Stomach (tissue), 4 donors: ENCODE measurements at regions not wholly inside any gene's neighbourhood (a gene's known extent, or its start where the extent isn't known, plus 50 kb on each side); places are given as distances from the start of the nearest gene placed in this dataset.

Experiments
- POLR2A ChIP-seq, 4 donors: fragments of 450-650 bp; IDR thresholded peaks; one replicate each; pipeline ENCODE4 v1.6.1; 2016; ENCODE audit warnings: antibody characterized with exemption in 4 of 4, control low read depth in 2 of 4, mild to moderate bottlenecking in 1 of 4, moderate library complexity in 1 of 4
- POLR2AphosphoS5 ChIP-seq, 3 donors: sonication (generic); formaldehyde crosslinking; IDR thresholded peaks; one replicate each; pipeline ENCODE4 v1.6.1; 2016; ENCODE audit warnings: antibody characterized with exemption in 3 of 3
- TF ChIP-seq, protein P1 (sequence below), 7 experiments: fragments of 450-650 bp in 4 of 7; fragments of 200-600 bp in 3 of 7; sonication (generic) in 3 of 7; IDR thresholded peaks; one replicate each; pipeline ENCODE4 v1.5.1; 2016 to 2019; ENCODE audit warnings: antibody characterized with exemption in 7 of 7, control low read depth in 2 of 7, mild to moderate bottlenecking in 1 of 7

DNA sequence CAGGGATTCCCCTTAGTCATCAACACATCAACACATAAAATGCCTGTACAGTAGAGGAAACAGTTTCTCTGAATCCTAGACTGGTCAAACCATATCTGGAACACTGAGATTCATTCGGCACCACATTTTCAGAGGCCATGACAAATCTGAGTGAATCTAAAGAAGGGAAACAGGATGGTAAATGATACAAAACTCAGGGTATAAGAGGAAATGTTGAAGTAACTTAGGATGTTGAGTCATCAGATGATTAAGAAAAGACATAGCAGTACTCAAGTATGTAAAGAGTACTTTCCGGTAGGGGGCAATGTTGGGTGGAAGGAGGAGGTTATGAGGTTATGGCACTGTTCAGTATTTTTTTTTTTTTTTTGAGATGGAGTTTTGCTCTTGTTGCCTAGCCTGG lies 358.5 kb upstream of the PMFBP1 start:
- TF ChIP-seq POLR2AphosphoS5 (IDR thresholded peaks at IDR 0.05) (no peak), POLR2A (IDR thresholded peaks at IDR 0.05) (no peak)
- TF ChIP-seq, protein P1, sequence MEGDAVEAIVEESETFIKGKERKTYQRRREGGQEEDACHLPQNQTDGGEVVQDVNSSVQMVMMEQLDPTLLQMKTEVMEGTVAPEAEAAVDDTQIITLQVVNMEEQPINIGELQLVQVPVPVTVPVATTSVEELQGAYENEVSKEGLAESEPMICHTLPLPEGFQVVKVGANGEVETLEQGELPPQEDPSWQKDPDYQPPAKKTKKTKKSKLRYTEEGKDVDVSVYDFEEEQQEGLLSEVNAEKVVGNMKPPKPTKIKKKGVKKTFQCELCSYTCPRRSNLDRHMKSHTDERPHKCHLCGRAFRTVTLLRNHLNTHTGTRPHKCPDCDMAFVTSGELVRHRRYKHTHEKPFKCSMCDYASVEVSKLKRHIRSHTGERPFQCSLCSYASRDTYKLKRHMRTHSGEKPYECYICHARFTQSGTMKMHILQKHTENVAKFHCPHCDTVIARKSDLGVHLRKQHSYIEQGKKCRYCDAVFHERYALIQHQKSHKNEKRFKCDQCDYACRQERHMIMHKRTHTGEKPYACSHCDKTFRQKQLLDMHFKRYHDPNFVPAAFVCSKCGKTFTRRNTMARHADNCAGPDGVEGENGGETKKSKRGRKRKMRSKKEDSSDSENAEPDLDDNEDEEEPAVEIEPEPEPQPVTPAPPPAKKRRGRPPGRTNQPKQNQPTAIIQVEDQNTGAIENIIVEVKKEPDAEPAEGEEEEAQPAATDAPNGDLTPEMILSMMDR (IDR thresholded peaks at IDR 0.05) = no peak
